OCI-LY1 (cell line): ENCODE measurements at regions not wholly inside any gene's neighbourhood (a gene's known extent, or its start where the extent isn't known, plus 50 kb on each side); places are given as distances from the start of the nearest gene placed in this dataset.

Source experiments
- EZH2 ChIP-seq: fragments of 200-600 bp; sonication (generic), shearing (Covaris generic); IDR thresholded peaks from 2 replicates; pipeline ENCODE4 v1.8.0; 2017; ENCODE audit warnings: borderline replicate concordance, mixed run types, mild to moderate bottlenecking, antibody characterized with exemption, low read length, moderate library complexity, mixed read lengths
- TF ChIP-seq, protein P1 (sequence below): fragments of 200-600 bp; sonication (generic), shearing (Covaris generic); IDR thresholded peaks from 2 replicates; pipeline ENCODE4 v1.5.1; 2017; ENCODE audit warnings: mild to moderate bottlenecking, antibody characterized with exemption, low read length, moderate library complexity, mixed read lengths

GRCh38 chr16:61370564-61370963, 665.7 kb downstream of the CDH8 start:
- TF ChIP-seq, protein P1, sequence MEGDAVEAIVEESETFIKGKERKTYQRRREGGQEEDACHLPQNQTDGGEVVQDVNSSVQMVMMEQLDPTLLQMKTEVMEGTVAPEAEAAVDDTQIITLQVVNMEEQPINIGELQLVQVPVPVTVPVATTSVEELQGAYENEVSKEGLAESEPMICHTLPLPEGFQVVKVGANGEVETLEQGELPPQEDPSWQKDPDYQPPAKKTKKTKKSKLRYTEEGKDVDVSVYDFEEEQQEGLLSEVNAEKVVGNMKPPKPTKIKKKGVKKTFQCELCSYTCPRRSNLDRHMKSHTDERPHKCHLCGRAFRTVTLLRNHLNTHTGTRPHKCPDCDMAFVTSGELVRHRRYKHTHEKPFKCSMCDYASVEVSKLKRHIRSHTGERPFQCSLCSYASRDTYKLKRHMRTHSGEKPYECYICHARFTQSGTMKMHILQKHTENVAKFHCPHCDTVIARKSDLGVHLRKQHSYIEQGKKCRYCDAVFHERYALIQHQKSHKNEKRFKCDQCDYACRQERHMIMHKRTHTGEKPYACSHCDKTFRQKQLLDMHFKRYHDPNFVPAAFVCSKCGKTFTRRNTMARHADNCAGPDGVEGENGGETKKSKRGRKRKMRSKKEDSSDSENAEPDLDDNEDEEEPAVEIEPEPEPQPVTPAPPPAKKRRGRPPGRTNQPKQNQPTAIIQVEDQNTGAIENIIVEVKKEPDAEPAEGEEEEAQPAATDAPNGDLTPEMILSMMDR = no peak
- no peak for TF ChIP-seq EZH2
